ENCODE measurements at regions not wholly inside any gene's neighbourhood (a gene's known extent, or its start where the extent isn't known, plus 50 kb on each side); places are given as distances from the start of the nearest gene placed in this dataset.

- TF ChIP-seq CTCF (IDR thresholded peaks at IDR 0.05) (no peak), EZH2 (IDR thresholded peaks at IDR 0.05; ENCODE audit: borderline replicate concordance, insufficient read depth, low read depth, low read length, poor library complexity, severe bottlenecking) (no peak)
Observed at GRCh38 chr13:47081246-47081645, 184.4 kb upstream of the HTR2A start.

Data from B cell (primary cell).